GM13977 (cell line): ENCODE measurements at regions not wholly inside any gene's neighbourhood (a gene's known extent, or its start where the extent isn't known, plus 50 kb on each side); places are given as distances from the start of the nearest gene placed in this dataset.

Experiments used
- DNase-seq: peaks from one replicate; pipeline ENCODE4 v3.0.0; 2012; ENCODE audit warnings: low spot score
- CTCF ChIP-seq: IDR thresholded peaks from 2 replicates; pipeline ENCODE4 v1.5.1; 2012; ENCODE audit warnings: mild to moderate bottlenecking, control low read depth; ENCODE audit not compliant: insufficient read depth; ENCODE audit errors: extremely low read depth, missing control alignments
- in situ Hi-C: fragments of 300-500 bp; cut with MboI; formaldehyde crosslinking; loops from one replicate; pipeline ENCODE4 v1.12.0; 2022; ENCODE audit warnings: low sequenced_read_pairs, low pct_unique_long_range_greater_than_20kb, mixed read lengths, inconsistent platforms; ENCODE audit not compliant: unreplicated experiment

- no peak for DNase-seq
- in situ Hi-C loops = no loop called here
- TF ChIP-seq CTCF = no peak
These were observed 311.6 kb downstream of the PDGFC start for GRCh38 chr4:156659983-156660382.

- in situ Hi-C loops = no loop called here
- no peak for DNase-seq
- TF ChIP-seq CTCF = no peak
These were observed 312.0 kb downstream of the PDGFC start for GRCh38 chr4:156659570-156659969.

- DNase-seq = no peak
- in situ Hi-C loops = no loop called here
- TF ChIP-seq CTCF = no peak
These were observed 314.7 kb downstream of the PDGFC start for GRCh38 chr4:156656896-156657295.

- in situ Hi-C loops = no loop called here
- no peak for DNase-seq
- no peak for TF ChIP-seq CTCF
These were observed 317.2 kb downstream of the PDGFC start for GRCh38 chr4:156654410-156654809.

- in situ Hi-C loops = no loop called here
- no peak for TF ChIP-seq CTCF
- DNase-seq = no peak
These were observed 327.8 kb downstream of the PDGFC start for GRCh38 chr4:156643826-156644225.

GRCh38 chr4:156642161-156642560 lies 329.4 kb downstream of the PDGFC start:
- no peak for TF ChIP-seq CTCF
- DNase-seq = no peak
- in situ Hi-C loops = no loop called here
